HG03558 (cell line): ENCODE measurements at regions not wholly inside any gene's neighbourhood (a gene's known extent, or its start where the extent isn't known, plus 50 kb on each side); places are given as distances from the start of the nearest gene placed in this dataset.
"Not testable (repeated sequence)": the region's sequence is repeated elsewhere in the genome, so short reads cannot be mapped to it uniquely, and the experiment has no call there.

Experiments used
- ATAC-seq: cut with Tn5 transposase; IDR thresholded peaks from one replicate; pipeline ENCODE4 v1.9.1; 2021; ENCODE audit warnings: moderate number of reproducible peaks; ENCODE audit not compliant: unreplicated experiment; ENCODE audit errors: extremely low read depth

DNA sequence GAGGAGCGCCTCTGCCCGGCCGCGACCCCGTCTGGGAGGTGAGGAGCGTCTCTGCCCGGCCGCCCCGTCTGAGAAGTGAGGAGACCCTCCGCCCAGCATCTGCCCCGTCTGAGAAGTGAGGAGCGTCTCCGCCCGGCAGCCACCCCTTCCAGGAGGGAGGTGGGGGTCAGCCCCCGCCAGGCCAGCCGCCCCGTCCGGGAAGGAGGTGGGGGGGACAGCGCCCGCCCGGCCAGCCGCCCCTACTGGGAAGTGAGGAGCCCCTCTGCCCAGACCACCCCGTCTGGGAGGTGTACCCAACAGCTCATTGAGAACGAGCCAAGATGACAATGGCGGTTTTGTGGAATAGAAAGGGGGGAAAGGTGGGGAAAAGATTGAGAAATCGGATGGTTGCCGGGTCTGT lies 164.6 kb downstream of the TEX36 start:
- not testable (repeated sequence) for ATAC-seq

DNA sequence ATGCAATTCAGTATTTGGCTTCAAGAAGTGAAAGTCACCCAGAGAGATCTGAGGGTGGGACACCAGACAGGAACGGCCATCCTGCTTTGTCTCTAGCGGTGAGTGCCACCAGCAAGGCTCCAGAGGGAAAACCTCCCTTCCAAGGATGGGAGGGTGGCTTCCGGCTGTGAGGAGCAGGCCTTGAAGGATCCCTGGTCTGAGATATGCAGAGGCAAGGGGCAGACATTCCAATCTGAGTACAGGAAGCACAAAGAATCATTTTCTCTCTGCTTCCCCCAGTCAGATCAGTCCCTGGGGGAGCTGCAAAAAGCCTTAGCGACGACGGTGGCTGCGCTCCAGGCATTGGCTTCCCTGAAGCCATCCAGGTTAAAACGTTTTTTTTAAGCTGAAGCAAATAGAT lies 167.4 kb downstream of the TEX36 start:
- ATAC-seq = no peak

DNA sequence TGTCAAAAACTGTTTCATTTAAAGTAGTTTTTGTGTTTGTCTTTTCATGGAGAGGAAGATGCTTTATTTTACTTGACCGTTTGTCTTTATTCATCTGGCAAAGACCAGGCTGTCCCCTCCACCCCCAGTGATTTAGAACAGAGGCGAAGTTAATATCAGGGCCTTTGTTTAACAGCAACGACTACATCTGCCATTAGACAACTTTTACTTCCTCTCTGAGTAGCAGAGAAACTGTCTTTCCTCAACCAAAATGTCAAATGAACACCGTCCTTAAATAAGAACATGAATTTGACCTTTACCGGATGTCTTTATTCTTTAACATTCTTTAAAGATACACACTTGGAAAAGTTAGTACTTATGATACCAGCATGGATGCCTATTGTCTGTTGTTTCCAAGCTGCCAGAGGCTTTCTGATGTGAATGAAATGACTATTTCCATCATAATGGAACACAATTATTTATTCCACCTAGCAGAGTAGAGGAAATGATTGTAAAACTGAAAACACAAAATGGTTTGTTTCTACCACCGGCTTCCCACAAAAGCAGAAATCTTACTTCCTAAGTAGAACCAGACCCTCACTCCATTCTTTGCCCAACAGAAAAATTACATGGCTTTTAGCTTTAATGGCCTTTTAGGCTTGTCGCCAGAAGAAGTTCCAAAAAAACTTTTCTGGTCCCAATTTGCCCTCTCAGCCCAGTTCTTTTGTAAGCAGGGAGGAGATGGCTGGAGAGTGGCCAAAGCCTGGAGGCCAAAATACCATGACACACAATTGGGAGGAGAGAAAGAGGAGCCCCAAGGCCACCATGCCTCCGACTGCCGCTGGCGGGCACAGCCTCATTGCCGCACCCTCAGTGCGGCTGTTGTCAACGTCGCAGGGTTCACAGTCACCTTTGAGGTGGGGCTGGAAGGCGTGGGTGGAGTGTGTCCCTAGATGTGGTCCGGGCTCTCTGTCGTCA lies 168.5 kb downstream of the TEX36 start:
- no peak for ATAC-seq

DNA sequence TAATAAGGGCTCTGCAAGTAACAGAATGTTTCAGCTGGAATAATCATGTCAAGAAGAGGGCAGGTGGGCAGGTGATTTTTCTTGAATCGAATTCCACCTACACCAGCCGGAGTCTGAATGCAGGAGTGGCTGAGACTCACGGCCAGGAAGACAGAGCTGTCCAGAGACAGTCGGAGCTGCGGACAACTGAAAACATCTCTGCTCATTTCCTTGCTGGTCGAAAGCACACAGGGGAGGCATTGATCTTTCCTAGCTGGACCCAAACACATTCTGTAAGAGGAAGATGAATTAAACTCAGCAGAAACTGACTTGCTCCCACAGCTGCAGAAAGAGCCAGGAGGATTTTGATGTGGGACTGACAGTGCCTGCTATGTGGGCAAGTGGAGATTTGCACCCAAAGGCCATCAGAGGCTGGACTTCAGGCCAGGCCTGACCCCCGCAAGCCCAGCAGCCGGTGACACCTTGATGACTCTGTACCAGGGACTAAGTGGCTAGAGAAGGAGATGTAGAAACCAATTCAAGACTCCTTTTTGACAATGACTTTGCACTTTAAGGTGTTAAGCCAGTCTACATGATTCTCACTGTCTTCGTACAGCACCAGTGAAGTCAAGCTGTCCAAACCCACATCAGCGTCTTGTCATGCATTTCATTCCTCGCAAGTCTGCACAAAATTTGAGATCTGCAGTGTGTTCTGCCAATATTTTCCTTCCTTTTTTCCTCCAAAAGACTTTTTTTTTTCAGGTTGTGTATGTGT lies 169.4 kb downstream of the TEX36 start:
- ATAC-seq = no peak

DNA sequence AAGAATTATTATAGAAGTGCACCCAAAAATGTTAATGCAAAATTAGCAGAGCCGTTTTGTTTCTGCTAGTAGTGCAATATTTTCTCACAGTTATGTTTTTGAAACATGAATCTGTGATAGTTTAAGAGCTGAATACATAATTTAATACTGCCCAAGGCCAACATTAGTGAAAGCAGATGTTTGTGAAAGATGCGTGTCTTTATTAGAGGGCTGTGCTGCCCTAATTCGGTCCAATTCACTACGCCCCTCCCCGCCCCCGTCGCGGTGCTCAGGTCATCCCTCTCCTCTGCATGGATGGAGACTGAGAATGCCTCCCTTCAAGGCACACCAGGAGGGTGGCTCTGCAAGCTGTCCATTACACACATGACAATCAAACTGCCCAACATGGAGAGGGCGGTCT lies 172.0 kb downstream of the TEX36 start:
- ATAC-seq = no peak

DNA sequence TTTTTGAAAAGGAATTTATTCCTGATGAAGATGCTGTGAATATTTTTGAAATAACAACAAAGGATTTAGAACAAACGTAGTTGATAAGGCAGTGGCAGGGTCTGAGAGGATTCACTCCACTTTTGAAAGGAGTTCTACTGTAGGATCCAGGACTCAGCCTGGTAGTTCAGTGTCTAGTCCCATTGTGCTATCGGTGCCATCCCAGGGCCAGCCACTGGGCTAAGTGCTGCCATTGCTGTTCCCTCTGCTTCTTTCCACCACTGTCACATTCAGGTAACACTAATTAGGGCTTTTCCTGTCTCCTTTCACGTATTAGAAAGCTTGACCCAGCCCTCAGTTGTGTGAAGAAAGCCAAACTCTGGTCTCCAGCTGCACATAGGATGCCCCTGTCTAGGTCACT lies 177.3 kb downstream of the TEX36 start:
- ATAC-seq = no peak

DNA sequence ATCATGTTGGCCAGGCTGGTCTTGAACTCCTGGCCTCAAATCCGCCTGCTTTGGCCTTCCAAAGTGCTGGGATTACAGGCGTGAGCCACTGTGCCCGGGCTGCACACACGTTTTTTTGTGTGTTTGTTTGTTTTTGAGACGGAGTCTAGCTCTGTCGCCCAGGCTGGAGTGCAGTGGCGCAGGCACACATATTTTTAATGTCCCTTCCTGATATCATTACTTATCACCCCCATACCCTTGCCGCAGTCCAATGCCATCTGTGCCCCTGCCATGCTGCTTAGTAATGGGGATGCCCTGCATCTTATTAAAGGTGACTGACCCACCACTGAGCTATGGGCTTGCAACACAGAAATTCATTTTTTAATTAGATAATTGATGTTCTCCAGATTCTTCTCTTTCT lies 180.7 kb downstream of the TEX36 start:
- ATAC-seq = no peak

DNA sequence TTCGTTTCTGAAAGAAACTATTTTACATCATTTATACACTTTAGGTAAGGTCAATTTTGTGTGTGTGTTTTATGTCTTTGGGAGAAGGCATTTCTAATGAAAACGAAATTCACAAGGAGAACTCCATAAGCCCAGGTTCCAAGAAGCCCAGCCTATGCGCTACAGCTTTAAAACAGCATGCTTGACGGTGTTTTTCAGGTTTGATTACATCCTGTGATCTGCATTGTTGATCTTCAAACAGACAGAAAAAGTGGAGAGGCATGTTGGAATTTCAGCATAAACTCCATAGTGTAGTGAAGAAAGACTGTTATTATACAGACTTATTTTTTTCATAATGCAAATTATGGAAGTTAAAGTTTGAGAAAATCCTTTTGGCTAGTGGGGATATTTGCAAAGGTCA lies 187.6 kb downstream of the TEX36 start:
- ATAC-seq = no peak

DNA sequence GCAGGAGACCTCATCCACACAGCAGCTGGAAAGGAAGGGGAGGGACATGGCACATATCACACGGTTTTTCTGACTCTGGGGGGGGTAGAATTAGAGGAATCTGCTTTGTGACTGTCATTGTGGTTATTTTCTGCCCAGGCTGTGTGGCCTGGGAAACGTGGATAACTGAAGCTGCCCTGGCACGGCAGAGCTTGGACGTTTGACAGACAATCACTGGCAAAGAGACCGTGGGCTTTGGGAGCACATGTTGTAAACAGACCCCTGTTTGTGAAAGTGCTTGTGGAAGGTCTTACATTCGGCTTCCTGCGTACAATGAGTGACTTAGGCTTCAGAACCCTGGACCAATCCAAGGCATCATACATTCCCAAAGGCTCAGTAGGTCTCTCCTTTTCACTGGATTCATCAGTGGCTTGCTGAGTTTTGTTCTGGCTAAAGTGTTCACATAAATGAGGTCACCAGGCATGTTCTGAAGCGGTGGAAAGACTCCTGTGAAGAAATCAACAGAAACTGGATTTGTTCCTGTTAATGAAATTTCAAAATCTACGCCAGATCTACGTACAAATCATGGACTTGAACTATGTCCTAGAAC lies 188.2 kb downstream of the TEX36 start:
- ATAC-seq = no peak

DNA sequence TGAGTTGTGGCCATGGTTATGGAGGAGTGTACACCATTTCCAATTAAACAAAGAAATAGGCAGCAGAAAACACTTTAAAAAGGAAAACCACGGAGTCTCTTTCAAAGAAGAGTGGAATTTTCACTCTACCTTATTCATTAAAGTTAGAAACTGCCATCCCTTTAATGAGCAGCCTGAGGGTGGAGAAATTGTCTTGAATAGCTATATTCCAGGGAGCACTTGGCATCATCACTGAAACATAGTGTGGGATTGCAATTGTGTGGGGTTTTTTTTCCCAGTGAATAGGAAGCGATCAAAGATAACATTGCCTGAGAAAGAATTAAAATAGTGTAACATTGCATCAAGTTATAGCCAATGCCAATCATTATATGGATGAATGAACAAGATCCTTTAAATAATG lies 191.6 kb downstream of the TEX36 start:
- ATAC-seq = no peak

DNA sequence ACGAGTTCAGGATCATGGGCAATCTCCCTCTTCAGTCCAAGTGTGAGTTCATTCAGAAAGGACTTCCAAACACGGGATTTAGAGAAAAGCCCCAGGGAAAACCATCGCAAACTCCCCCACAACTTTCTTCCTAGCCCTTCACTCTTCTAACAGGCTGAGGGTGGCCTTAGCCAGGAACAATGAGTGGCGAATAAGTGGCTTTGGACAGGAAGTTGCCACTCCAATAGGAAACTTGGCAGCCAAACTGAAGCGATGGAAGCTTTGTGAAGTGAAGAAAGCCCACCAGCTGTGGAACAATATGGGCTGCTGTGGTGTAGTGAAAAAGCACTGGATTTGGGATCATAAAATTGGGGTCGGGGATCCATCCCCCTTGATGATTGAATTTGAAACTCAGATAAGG lies 193.2 kb downstream of the TEX36 start:
- ATAC-seq = no peak

DNA sequence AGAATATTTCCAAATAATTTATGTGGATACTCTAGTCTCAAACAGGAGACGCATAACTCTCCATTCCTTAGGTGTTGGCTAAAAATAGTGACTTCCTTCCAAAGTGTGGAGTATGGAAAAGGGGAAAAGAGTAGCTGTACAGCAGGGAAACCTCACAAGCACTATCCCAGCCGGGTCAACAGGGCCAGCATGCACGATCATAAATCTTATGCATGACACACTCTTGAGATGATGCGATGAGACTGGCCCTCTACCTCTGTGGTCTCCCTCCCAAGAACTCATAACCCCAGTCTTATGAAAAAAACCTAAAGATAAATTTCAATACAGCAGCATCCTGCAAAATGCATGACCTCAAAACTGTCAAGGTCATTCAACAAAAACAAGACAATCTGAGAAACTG lies 197.3 kb downstream of the TEX36 start:
- ATAC-seq = no peak

DNA sequence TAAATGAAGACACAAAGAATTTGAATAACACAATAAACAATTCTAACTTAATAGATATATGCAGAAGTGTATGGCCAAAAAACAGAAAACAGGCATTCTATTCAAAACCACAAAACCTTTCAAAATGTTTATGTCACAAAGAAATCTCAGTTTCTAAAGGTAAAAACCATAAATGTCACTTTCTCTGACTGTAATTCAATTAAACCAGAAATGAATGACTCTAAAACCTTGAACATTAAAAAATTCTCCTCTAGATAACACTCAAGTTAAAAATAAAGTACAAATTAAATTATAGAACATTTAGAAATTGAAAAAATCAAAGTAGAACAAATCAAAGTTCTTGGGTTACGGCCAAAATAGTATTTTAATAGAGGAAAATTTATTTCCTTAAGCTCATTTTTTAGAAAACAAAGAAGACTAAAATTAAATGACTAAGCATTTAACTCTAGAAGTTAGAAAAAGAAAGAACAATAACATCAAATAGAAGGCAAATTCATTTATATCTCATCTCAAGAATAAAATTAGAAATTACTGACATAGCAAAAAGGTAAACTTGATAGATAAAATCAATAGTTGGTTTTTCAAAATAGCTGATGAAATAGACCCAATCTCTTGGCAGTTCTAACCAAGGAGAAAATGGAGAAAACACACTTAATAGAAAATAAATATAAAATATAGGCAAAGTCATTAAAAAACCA lies 198.8 kb downstream of the TEX36 start:
- ATAC-seq = no peak

DNA sequence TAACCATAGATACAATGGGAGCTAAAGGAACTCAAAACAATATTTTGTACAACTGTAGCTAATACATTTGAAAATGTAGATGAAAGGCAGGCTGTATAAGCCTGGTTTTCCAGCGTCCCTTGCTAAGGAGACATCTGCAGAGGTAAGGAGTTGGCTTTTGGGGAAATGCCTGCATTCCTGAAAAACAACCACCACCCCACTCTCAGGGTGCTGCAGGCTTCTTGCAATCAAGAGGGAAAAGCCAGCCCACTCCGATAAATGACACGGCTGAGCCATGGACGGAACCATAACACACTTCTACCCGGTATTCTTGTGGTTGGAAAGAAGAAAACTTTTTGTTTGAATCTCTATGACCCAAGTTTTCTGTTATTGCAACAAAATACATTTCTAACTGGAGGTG lies 200.3 kb downstream of the TEX36 start:
- ATAC-seq = no peak

DNA sequence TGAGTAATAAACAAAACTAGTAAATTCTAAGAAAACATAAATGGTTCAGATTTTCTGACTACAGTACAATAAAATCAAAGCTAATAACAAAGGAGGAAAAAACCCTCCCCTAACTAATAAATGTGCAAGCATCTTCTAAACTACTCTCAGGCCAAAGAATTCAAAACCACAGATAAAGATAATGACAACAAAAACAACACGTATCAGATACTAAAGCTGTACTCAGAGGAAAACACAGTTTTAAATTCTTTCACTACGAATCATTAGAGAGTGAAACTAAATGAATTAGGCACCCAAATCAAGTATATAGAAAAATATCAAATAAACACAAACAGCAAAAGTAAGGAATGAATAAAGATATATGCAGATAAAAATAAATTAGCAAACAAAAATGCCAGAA lies 200.9 kb downstream of the TEX36 start:
- ATAC-seq = no peak

DNA sequence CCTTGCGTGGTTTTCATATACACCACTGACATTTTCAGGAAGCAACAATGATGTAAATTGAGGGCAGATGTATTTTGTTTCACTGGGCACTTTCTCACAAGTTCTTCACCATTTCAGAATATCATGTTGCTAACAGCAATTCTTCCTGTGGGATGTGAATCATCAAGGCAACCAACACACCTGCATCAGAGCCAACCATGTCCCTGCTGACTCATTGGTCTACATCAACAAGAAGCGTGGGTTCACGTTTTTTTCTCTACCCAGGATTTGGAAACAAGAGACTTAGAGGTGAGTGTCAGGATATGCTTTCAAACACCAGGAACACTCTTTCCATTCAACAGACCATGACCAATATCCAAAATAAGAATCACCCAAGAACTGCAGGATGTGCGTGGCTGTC lies 203.9 kb downstream of the TEX36 start:
- ATAC-seq = no peak

DNA sequence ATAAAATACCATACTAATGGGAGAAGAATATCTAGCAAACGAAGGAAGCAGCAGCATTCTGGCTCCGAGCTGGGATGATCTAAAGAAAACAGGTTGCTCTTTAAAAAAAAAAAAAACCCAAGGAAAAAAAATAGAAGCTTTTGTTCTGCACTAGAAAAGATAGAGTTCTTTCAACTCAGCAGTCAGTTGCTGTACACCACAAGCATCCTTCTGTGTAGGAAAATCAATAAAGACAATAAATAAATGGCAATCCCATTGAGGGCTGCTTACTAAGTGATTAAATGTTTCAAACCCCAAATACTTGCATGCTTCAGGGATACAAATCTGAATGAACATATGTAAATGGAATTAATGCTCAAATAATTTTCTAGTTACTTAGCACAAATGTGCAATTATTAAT lies 207.1 kb downstream of the TEX36 start:
- ATAC-seq = no peak

DNA sequence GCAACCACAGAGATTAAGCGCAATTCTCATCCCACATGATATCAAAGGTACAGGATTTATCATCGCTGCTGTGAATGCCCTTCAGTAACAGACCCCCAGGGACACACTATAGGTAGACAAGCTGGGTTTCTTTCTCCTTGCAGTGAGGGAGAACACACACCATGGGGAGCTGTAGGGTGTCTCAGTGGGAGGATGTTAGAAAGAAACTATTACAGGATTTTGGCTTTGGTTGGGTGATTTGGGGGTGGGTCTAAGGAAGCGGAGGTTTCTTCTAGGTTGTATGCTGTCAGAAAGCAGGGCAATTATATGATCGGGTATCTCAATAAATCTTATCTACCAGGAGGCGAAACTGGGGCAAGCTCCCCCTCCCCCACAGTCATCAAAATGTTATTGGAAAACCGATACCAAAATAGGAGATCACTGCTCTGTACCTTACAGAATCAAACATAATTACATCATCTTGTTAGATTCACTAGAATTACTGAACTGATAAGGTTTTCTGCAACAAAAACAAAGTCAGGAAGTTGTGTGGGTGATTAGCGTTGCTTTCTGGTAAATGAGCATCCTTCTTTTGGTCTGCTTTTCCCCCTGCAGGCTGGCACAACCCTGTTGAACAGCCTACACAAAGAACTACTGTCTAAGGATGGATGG lies 209.7 kb downstream of the TEX36 start:
- ATAC-seq = no peak

DNA sequence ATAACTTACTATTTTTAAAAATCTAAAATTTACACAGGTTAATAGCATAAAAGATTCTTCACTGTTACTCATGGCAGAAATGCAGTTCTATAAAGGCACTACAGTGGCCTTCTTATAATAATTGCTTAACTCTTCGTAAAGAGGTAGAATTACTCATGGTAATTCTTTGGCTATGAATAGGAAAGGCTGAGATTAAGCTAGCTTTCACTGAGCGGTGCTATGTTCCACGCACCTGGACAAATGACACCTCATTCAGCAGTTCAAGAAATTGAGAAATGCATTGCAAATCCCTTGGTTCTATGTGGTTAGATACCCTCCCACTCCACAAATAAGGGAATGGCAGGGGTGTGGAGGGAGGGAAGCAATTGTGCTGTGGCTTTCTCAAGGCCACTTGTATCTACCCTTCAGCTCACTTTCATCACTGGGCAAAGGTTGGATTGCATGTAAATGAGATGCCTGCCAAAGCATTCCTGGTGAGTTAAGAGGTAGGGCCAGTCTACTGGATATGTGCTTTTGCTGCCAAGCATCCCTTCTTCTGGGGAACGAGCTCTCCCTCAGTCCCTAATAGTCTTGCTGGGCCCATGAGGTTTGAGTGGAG lies 210.9 kb downstream of the TEX36 start:
- no peak for ATAC-seq

DNA sequence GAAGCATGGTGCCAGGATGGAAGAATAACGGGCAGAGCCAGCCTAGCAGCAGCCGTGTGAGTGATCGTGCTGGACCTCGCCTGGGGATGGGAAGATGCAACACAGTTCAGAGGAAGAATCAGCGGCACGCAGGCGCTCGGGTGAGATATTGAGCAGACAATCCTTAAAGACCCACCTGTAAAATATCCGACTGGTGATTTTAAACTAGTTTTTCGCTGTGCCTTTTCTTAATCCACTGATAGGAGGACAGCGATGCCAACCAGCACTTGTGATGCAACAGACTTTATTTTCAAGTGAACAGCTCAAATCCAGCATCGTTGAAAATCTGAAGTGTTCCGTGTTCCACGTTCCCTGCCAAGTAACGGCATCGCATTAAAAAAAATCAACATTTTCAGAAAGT lies 214.7 kb downstream of the TEX36 start:
- no peak for ATAC-seq
